GM12872 (cell line): ENCODE measurements at regions not wholly inside any gene's neighbourhood (a gene's known extent, or its start where the extent isn't known, plus 50 kb on each side); places are given as distances from the start of the nearest gene placed in this dataset.

Source experiments
- TF ChIP-seq, protein P1 (sequence below): IDR thresholded peaks from 3 replicates; pipeline ENCODE4 v1.5.1; 2011; ENCODE audit warnings: low read depth, mild to moderate bottlenecking, low read length, moderate library complexity; ENCODE audit not compliant: insufficient read depth

- TF ChIP-seq, protein P1, sequence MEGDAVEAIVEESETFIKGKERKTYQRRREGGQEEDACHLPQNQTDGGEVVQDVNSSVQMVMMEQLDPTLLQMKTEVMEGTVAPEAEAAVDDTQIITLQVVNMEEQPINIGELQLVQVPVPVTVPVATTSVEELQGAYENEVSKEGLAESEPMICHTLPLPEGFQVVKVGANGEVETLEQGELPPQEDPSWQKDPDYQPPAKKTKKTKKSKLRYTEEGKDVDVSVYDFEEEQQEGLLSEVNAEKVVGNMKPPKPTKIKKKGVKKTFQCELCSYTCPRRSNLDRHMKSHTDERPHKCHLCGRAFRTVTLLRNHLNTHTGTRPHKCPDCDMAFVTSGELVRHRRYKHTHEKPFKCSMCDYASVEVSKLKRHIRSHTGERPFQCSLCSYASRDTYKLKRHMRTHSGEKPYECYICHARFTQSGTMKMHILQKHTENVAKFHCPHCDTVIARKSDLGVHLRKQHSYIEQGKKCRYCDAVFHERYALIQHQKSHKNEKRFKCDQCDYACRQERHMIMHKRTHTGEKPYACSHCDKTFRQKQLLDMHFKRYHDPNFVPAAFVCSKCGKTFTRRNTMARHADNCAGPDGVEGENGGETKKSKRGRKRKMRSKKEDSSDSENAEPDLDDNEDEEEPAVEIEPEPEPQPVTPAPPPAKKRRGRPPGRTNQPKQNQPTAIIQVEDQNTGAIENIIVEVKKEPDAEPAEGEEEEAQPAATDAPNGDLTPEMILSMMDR, result no peak
Measured at GRCh38 chr3:137285924-137286323, 328.1 kb downstream of the IL20RB start.

DNA sequence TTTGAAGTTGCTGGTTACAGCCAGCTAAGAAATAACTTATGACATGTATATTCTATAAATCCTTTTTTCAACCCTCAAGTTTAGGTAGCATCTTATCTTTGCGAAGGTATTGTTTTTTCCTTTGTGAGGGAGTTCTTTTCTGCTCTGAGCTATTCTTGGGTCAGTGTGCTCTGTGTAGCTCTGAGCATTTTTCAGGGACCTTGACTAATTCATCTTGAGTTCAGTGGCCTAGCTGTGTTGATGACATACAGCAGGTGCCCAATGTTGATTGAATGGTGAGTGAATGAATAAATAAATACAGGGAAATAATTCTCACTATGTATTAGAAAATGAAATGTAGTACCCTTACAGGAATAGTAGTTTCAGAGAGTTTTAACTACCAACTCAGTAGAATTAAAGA, 335.3 kb downstream of the IL20RB start:
- TF ChIP-seq, protein P1, result no peak

GRCh38 chr3:137294139-137294538, 336.4 kb downstream of the IL20RB start:
- TF ChIP-seq, protein P1, result no peak

GRCh38 chr3:137294839-137295238, 337.1 kb downstream of the IL20RB start:
- TF ChIP-seq, protein P1, result no peak

DNA sequence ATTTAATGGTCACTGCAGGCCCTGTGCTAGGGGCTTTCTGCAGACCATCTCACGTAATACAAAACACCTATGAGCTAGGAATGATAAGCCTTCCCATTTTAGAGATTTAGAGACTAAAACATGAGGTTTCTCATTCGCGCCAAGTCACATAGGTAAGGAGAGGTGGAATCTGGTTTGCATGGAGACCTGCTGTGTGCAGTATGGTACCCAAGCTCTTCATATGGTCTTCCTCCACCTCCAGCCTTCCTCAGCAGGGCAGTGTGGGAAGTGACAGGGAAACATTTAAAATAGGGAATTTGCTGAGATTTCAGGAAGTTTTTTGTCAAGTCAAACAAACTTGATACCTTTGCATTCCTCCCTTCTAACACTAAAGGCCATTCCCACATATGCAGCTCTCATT, 337.6 kb downstream of the IL20RB start:
- TF ChIP-seq, protein P1, result no peak

DNA sequence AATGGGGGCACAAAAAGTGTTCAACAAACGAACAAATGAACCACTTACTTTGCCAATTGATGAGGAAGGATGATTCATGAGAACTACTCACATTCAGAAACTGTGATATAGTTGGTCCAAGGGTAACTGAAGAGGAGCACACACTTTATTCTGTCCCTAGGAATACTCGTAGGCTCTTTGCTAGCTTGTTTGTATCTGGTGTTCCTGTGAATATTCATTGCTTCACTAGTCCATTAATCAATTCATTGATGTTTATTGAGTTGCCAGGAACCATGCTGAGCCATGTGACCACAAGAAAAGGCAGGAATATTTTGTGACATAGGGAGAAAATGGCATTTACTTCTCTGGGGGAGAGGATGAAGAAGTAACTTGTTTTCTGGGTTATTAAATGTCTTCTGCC, 338.3 kb downstream of the IL20RB start:
- TF ChIP-seq, protein P1, result no peak

DNA sequence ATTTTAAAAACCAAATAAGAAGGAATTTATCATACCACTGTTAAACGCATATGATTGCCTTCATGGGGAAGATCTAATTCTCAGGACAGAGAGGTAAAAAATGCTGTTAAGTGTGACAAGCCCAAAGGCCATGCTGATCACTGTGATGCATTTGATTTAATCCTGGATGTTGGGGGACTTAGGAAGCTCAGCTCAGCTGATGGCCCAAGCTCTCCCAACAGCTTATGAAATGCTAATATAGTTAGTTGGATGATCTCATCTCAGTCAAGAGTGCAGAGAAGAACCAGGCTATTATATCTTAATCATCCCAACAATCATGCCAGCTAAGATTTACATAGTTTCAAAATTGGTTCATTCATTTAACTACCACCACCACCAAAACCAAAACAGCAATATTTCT, 340.0 kb downstream of the IL20RB start:
- TF ChIP-seq, protein P1, result no peak

- TF ChIP-seq, protein P1, result no peak
Measured at GRCh38 chr3:137300703-137301102, 342.9 kb downstream of the IL20RB start.
